Loucy (cell line): ENCODE measurements at regions not wholly inside any gene's neighbourhood (a gene's known extent, or its start where the extent isn't known, plus 50 kb on each side); places are given as distances from the start of the nearest gene placed in this dataset.

ENCODE experiments used
- H2AFZ ChIP-seq: fragments of 200-600 bp; sonication (generic); 2 replicates; pipeline ENCODE4 v1.6.0; 2016; ENCODE audit warnings: antibody characterized with exemption, mild to moderate bottlenecking, low read length, moderate library complexity
- H3F3A ChIP-seq: fragments of 200-600 bp; 2 replicates; pipeline ENCODE4 v1.6.0; 2016; ENCODE audit warnings: antibody characterized with exemption, low read depth, mild to moderate bottlenecking
- H3K27me3 ChIP-seq: fragments of 200-600 bp; sonication (generic); 2 replicates; pipeline ENCODE4 v1.6.1; 2014; ENCODE audit warnings: low read length, mild to moderate bottlenecking; ENCODE audit not compliant: insufficient read depth, poor library complexity, severe bottlenecking
- H3K36me3 ChIP-seq: fragments of 200-600 bp; sonication (generic); 2 replicates; pipeline ENCODE4 v1.6.1; 2016; ENCODE audit warnings: low read length; ENCODE audit not compliant: insufficient read depth
- H3K4me1 ChIP-seq: fragments of 200-600 bp; sonication (generic); 2 replicates; pipeline ENCODE4 v1.5.1; 2014; ENCODE audit warnings: low read length, mild to moderate bottlenecking; ENCODE audit not compliant: insufficient read depth, poor library complexity, severe bottlenecking
- H3K4me2 ChIP-seq: fragments of 200-600 bp; sonication (generic); 2 replicates; pipeline ENCODE4 v1.6.0; 2014; ENCODE audit warnings: antibody characterized with exemption, low read length, low read depth, mild to moderate bottlenecking; ENCODE audit not compliant: poor library complexity, severe bottlenecking
- H3K4me3 ChIP-seq: fragments of 200-600 bp; sonication (generic); 2 replicates; pipeline ENCODE4 v1.5.1; 2014; ENCODE audit warnings: low read length, mild to moderate bottlenecking, mixed read lengths; ENCODE audit not compliant: poor library complexity, severe bottlenecking
- H3K79me2 ChIP-seq: fragments of 200-600 bp; sonication (generic); 2 replicates; pipeline ENCODE4 v1.6.1; 2014; ENCODE audit warnings: low read length; ENCODE audit not compliant: insufficient read depth
- H3K9ac ChIP-seq: fragments of 200-600 bp; sonication (generic); 2 replicates; pipeline ENCODE4 v1.6.0; 2014; ENCODE audit warnings: mild to moderate bottlenecking, low read depth, low read length, moderate library complexity; ENCODE audit not compliant: poor library complexity, severe bottlenecking
- H3K9me2 ChIP-seq: fragments of 200-600 bp; sonication (generic); replicated peaks from 2 replicates; pipeline ENCODE4 v1.6.1; 2016; ENCODE audit warnings: low read depth, low read length, mixed read lengths
- H3K9me3 ChIP-seq: fragments of 200-600 bp; sonication (generic); 2 replicates; pipeline ENCODE4 v1.6.1; 2014; ENCODE audit warnings: mild to moderate bottlenecking, antibody characterized with exemption, low read length, low read depth; ENCODE audit not compliant: insufficient read depth
- H4K20me1 ChIP-seq: fragments of 200-600 bp; sonication (generic); 2 replicates; pipeline ENCODE4 v1.6.0; 2014; ENCODE audit warnings: antibody characterized with exemption, low read length, mild to moderate bottlenecking; ENCODE audit not compliant: insufficient read depth, poor library complexity, severe bottlenecking
- CTCF ChIP-seq: fragments of 200-600 bp; sonication (generic); conservative IDR thresholded peaks from 2 replicates; pipeline ENCODE4 v1.5.1; 2014; ENCODE audit warnings: mild to moderate bottlenecking, antibody characterized with exemption, low read length
- EZH2phosphoT487 ChIP-seq: fragments of 200-600 bp; IDR thresholded peaks from 2 replicates; pipeline ENCODE4 v1.6.1; 2018; ENCODE audit warnings: antibody characterized with exemption, mild to moderate bottlenecking, moderate library complexity, borderline replicate concordance

- no peaks in the 10 kb centered on the region for H3K36me3 ChIP-seq
- H3K4me3 ChIP-seq, result no peak overlapping the region
Observed at GRCh38 chr6:113679051-113679450, 178.1 kb upstream of the MARCKS start.

GRCh38 chr6:113680301-113680700 lies 176.8 kb upstream of the MARCKS start:
- Histone ChIP-seq H2AFZ (no peak overlapping the region), H3K9ac (no peak overlapping the region), H3K4me2 (no peak overlapping the region), H3K9me3 (no peaks in the 10 kb centered on the region), H3K27me3 (no peaks in the 10 kb centered on the region), H3F3A (no peaks in the 10 kb centered on the region), H3K9me2 (no peaks in the 10 kb centered on the region), H4K20me1 (no peaks in the 10 kb centered on the region), H3K4me3 (no peak overlapping the region), H3K79me2 (no peaks in the 10 kb centered on the region), H3K4me1 (peaks cover 3% of the 10 kb centered on the region), H3K36me3 (no peaks in the 10 kb centered on the region)
- TF ChIP-seq CTCF (no peak), EZH2phosphoT487 (no peak)

More at GRCh38 chr6:113679051-113679450, 178.1 kb upstream of the MARCKS start:
- peaks cover 3% of the 10 kb centered on the region for H3K4me1 ChIP-seq
- no peaks in the 10 kb centered on the region for H3K79me2 ChIP-seq
- no peak overlapping the region for H3K9ac ChIP-seq
- no peak overlapping the region for H2AFZ ChIP-seq
- no peaks in the 10 kb centered on the region for H3K27me3 ChIP-seq
- H3K9me2 ChIP-seq, result no peaks in the 10 kb centered on the region
- H3F3A ChIP-seq, result no peaks in the 10 kb centered on the region
- H4K20me1 ChIP-seq, result no peaks in the 10 kb centered on the region
- no peaks in the 10 kb centered on the region for H3K9me3 ChIP-seq
- no peak overlapping the region for H3K4me2 ChIP-seq
- TF ChIP-seq EZH2phosphoT487 (no peak), CTCF (no peak)

- Histone ChIP-seq H3K27me3 (no peaks in the 10 kb centered on the region), H3K9me2 (no peaks in the 10 kb centered on the region), H3K9ac (no peak overlapping the region), H3F3A (no peaks in the 10 kb centered on the region), H3K4me3 (no peak overlapping the region), H3K79me2 (no peaks in the 10 kb centered on the region), H4K20me1 (no peaks in the 10 kb centered on the region), H2AFZ (no peak overlapping the region), H3K4me2 (no peak overlapping the region), H3K36me3 (no peaks in the 10 kb centered on the region), H3K9me3 (no peaks in the 10 kb centered on the region), H3K4me1 (peaks cover 3% of the 10 kb centered on the region)
- no peak for TF ChIP-seq CTCF
- TF ChIP-seq EZH2phosphoT487, result no peak
Observed at GRCh38 chr6:113683968-113684367, 173.2 kb upstream of the MARCKS start.
